GM12891 (cell line): ENCODE measurements at regions not wholly inside any gene's neighbourhood (a gene's known extent, or its start where the extent isn't known, plus 50 kb on each side); places are given as distances from the start of the nearest gene placed in this dataset.

Source experiments
- POLR2A ChIP-seq: IDR thresholded peaks from 2 replicates; pipeline ENCODE4 v1.6.1; 2011; ENCODE audit warnings: low read depth, low read length, control low read depth
- POLR2AphosphoS5 ChIP-seq: IDR thresholded peaks from 2 replicates; pipeline ENCODE4 v1.6.1; 2011; ENCODE audit warnings: low read depth, low read length, control low read depth
- POU2F2 ChIP-seq: IDR thresholded peaks from 2 replicates; pipeline ENCODE4 v1.6.1; 2011; ENCODE audit warnings: low read depth, mild to moderate bottlenecking, control low read depth, low read length, moderate library complexity
- TAF1 ChIP-seq: IDR thresholded peaks from 2 replicates; pipeline ENCODE4 v1.6.1; 2011; ENCODE audit warnings: low read depth, low read length, control low read depth

DNA sequence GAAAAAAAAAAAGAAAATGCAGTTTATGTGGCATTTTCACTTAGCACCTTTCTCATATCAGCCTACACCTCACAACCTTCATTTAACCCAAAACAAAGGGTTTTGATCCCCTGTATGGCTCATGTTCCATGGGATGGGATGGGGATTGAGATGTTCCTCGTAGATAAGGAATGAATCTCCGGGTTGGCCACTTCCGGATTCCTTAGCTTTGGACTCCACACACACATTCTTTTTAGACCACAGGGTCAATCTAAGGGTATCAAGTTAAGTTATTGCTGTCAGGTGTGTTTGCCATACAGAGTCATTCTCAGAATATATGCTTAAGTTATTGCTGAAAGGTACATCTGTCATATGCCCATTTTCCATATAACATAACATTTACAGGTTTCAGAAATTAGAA, 301.4 kb upstream of the TGFBR2 start:
- no peak for TF ChIP-seq POU2F2
- TF ChIP-seq POLR2AphosphoS5: no peak
- TF ChIP-seq POLR2A: no peak
- no peak for TF ChIP-seq TAF1
